GM18505 (cell line): ENCODE measurements at regions not wholly inside any gene's neighbourhood (a gene's known extent, or its start where the extent isn't known, plus 50 kb on each side); places are given as distances from the start of the nearest gene placed in this dataset.
"Not testable (repeated sequence)": the region's sequence is repeated elsewhere in the genome, so short reads cannot be mapped to it uniquely, and the experiment has no call there.

Experiments
- ATAC-seq: cut with Tn5 transposase; IDR thresholded peaks from one replicate; pipeline ENCODE4 v1.9.1; 2021; ENCODE audit not compliant: unreplicated experiment
- POLR2A ChIP-seq: IDR thresholded peaks from 4 replicates; pipeline ENCODE4 v1.6.1; 2011; ENCODE audit warnings: borderline replicate concordance; ENCODE audit not compliant: insufficient read depth, insufficient read length; ENCODE audit errors: extremely low read depth

GRCh38 chr5:127133071-127133470 lies 59.8 kb upstream of the C5orf63 start:
- no peak for ATAC-seq
- no peak for TF ChIP-seq POLR2A

- no peak for TF ChIP-seq POLR2A
- ATAC-seq, result no peak
Measured at GRCh38 chr5:127136908-127137307, 63.6 kb upstream of the C5orf63 start.

- no peak for TF ChIP-seq POLR2A
- ATAC-seq, result no peak
Measured at GRCh38 chr5:127143722-127144121, 70.4 kb upstream of the C5orf63 start.

GRCh38 chr5:127153031-127153430 lies 79.7 kb upstream of the C5orf63 start:
- no peak for ATAC-seq
- TF ChIP-seq POLR2A, result no peak

GRCh38 chr5:127153521-127153920 lies 80.2 kb upstream of the C5orf63 start:
- TF ChIP-seq POLR2A, result no peak
- ATAC-seq, result no peak

GRCh38 chr5:127163750-127164149 lies 90.4 kb upstream of the C5orf63 start:
- no peak for TF ChIP-seq POLR2A
- no peak for ATAC-seq

- TF ChIP-seq POLR2A, result no peak
- ATAC-seq, result no peak
Measured at GRCh38 chr5:127170918-127171600, 97.8 kb upstream of the C5orf63 start.

GRCh38 chr5:127176769-127177168 lies 103.5 kb upstream of the C5orf63 start:
- no peak for TF ChIP-seq POLR2A
- ATAC-seq, result no peak

GRCh38 chr5:127182631-127183030 lies 108.0 kb upstream of the MEGF10 start:
- ATAC-seq, result not testable (repeated sequence)

- no peak for TF ChIP-seq POLR2A
- ATAC-seq, result no peak
Measured at GRCh38 chr5:127183332-127183731, 107.3 kb upstream of the MEGF10 start.

- no peak for ATAC-seq
- TF ChIP-seq POLR2A, result no peak
Measured at GRCh38 chr5:127184851-127185250, 105.7 kb upstream of the MEGF10 start.

GRCh38 chr5:127186657-127187056 lies 103.9 kb upstream of the MEGF10 start:
- ATAC-seq, result no peak
- no peak for TF ChIP-seq POLR2A

GRCh38 chr5:127187706-127188105 lies 102.9 kb upstream of the MEGF10 start:
- no peak for ATAC-seq
- no peak for TF ChIP-seq POLR2A

GRCh38 chr5:127192150-127192549 lies 98.4 kb upstream of the MEGF10 start:
- ATAC-seq, result no peak
- no peak for TF ChIP-seq POLR2A

GRCh38 chr5:127192836-127193338 lies 97.7 kb upstream of the MEGF10 start:
- no peak for ATAC-seq
- no peak for TF ChIP-seq POLR2A

GRCh38 chr5:127196042-127196441 lies 94.6 kb upstream of the MEGF10 start:
- no peak for ATAC-seq
- TF ChIP-seq POLR2A, result no peak

GRCh38 chr5:127197402-127198167 lies 93.0 kb upstream of the MEGF10 start:
- ATAC-seq, result not testable (repeated sequence)

GRCh38 chr5:127202738-127203137 lies 87.9 kb upstream of the MEGF10 start:
- ATAC-seq, result not testable (repeated sequence)
